SU-DHL-6 (cell line): ENCODE measurements at regions not wholly inside any gene's neighbourhood (a gene's known extent, or its start where the extent isn't known, plus 50 kb on each side); places are given as distances from the start of the nearest gene placed in this dataset.

ENCODE experiments used
- H2AFZ ChIP-seq: fragments of 200-600 bp; sonication (generic); 2 replicates; pipeline ENCODE4 v1.6.1; 2014; ENCODE audit warnings: low read depth, mild to moderate bottlenecking, moderate library complexity, mixed read lengths, antibody characterized with exemption, low read length; ENCODE audit not compliant: severe bottlenecking
- H3F3A ChIP-seq: fragments of 200-600 bp; shearing (Covaris generic); 2 replicates; pipeline ENCODE4 v1.6.0; 2016; ENCODE audit warnings: antibody characterized with exemption, mild to moderate bottlenecking; ENCODE audit not compliant: insufficient read depth
- H3K27ac ChIP-seq: fragments of 200-600 bp; sonication (generic); 2 replicates; pipeline ENCODE4 v1.5.1; 2016; ENCODE audit warnings: low read depth, mild to moderate bottlenecking, low read length, moderate library complexity, mixed read lengths
- H3K27me3 ChIP-seq: fragments of 200-600 bp; sonication (generic), shearing (Covaris generic); 2 replicates; pipeline ENCODE4 v1.6.0; 2014; ENCODE audit warnings: mild to moderate bottlenecking, low read length
- H3K36me3 ChIP-seq: fragments of 200-600 bp; sonication (generic); 2 replicates; pipeline ENCODE4 v1.6.1; 2014; ENCODE audit warnings: mild to moderate bottlenecking, low read length, mixed read lengths
- H3K4me2 ChIP-seq: fragments of 300-600, 200-600 bp; shearing (Covaris generic), sonication (generic); 2 replicates; pipeline ENCODE4 v1.6.0; 2014; ENCODE audit warnings: low read length, low read depth, mild to moderate bottlenecking; ENCODE audit not compliant: poor library complexity, severe bottlenecking
- H3K4me3 ChIP-seq: fragments of 200-600 bp; sonication (generic); 2 replicates; pipeline ENCODE4 v1.5.1; 2014; ENCODE audit warnings: antibody characterized with exemption, low read length, mild to moderate bottlenecking, mixed read lengths; ENCODE audit not compliant: insufficient read depth, poor library complexity, severe bottlenecking
- H3K79me2 ChIP-seq: fragments of 200-600 bp; sonication (generic); 2 replicates; pipeline ENCODE4 v1.6.1; 2014; ENCODE audit warnings: mild to moderate bottlenecking, low read length, moderate library complexity; ENCODE audit not compliant: insufficient read depth
- H3K9ac ChIP-seq: fragments of 200-600 bp; sonication (generic); 2 replicates; pipeline ENCODE4 v1.7.0; 2014; ENCODE audit warnings: mild to moderate bottlenecking, low read length
- H3K9me2 ChIP-seq: fragments of 200-600 bp; sonication (generic); replicated peaks from 2 replicates; pipeline ENCODE4 v1.6.1; 2014; ENCODE audit warnings: low read length; ENCODE audit not compliant: insufficient read depth
- H3K9me3 ChIP-seq: fragments of 200-600 bp; sonication (generic); 2 replicates; pipeline ENCODE4 v1.6.1; 2014; ENCODE audit warnings: low read length, mixed read lengths; ENCODE audit not compliant: insufficient read depth
- H4K20me1 ChIP-seq: fragments of 200-600 bp; sonication (generic); 2 replicates; pipeline ENCODE4 v1.6.1; 2014; ENCODE audit warnings: low read depth, mild to moderate bottlenecking, antibody characterized with exemption, low read length, moderate library complexity, mixed read lengths
- EZH2phosphoT487 ChIP-seq: fragments of 200-600 bp; sonication (generic), shearing (Covaris generic); conservative IDR thresholded peaks from 2 replicates; pipeline ENCODE4 v1.6.1; 2018; ENCODE audit warnings: mild to moderate bottlenecking, antibody characterized with exemption, low read length, moderate library complexity, mixed read lengths
- TF ChIP-seq, protein P1 (sequence below): fragments of 200-600 bp; sonication (generic); IDR thresholded peaks from one replicate; pipeline ENCODE4 v1.5.1; 2017; ENCODE audit warnings: antibody characterized with exemption, mild to moderate bottlenecking, low read length, moderate library complexity; ENCODE audit not compliant: insufficient read depth, poor library complexity, severe bottlenecking

DNA sequence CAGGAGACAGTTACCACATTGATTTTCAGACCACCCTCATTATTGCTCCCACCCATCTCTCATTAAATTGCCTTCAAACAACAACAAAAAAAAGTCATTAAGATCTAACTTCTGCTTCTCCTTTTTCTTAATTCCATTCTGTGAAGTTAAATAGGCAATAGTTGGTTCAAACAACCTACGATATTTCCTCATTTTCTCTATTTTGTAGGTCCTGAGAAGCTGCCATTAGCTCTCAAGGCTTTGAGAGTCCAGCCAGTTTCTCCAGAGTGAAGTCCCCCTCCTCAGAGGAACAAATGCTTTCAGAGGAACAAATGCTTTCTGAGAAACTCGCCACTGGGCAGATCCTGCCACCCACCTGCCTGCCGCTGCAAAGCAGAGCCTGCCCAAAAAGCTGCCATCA, 125.6 kb downstream of the ETS2 start:
- TF ChIP-seq, protein P1, sequence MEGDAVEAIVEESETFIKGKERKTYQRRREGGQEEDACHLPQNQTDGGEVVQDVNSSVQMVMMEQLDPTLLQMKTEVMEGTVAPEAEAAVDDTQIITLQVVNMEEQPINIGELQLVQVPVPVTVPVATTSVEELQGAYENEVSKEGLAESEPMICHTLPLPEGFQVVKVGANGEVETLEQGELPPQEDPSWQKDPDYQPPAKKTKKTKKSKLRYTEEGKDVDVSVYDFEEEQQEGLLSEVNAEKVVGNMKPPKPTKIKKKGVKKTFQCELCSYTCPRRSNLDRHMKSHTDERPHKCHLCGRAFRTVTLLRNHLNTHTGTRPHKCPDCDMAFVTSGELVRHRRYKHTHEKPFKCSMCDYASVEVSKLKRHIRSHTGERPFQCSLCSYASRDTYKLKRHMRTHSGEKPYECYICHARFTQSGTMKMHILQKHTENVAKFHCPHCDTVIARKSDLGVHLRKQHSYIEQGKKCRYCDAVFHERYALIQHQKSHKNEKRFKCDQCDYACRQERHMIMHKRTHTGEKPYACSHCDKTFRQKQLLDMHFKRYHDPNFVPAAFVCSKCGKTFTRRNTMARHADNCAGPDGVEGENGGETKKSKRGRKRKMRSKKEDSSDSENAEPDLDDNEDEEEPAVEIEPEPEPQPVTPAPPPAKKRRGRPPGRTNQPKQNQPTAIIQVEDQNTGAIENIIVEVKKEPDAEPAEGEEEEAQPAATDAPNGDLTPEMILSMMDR, result no peak
- TF ChIP-seq EZH2phosphoT487, result no peak

DNA sequence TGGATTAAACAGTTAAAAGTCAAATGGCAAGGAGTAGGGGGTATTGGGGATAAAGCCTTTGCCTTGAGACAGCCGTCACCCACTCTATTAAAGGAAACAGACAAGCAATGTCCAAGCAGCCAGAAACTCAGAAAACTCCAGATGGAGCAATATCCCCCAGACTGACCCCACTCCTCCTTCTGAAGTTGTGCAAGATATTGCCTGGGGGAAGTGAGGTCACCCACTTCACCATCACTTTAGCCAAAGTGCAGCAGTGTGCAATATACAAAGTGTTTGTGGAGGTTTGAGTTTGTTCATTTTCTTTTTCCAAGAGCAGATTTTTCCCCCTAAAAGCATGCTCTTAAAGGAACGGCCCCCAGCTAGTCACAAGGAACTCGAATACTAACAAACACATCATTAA, 125.1 kb downstream of the ETS2 start:
- Histone ChIP-seq H4K20me1 (no peaks in the 10 kb centered on the region), H2AFZ (no peak overlapping the region), H3K4me2 (no peak overlapping the region), H3K79me2 (no peaks in the 10 kb centered on the region), H3K9ac (no peak overlapping the region), H3K27ac (no peak overlapping the region), H3K36me3 (no peaks in the 10 kb centered on the region), H3K9me3 (no peaks in the 10 kb centered on the region), H3K9me2 (no peaks in the 10 kb centered on the region), H3K27me3 (no peaks in the 10 kb centered on the region), H3K4me3 (no peak overlapping the region), H3F3A (no peaks in the 10 kb centered on the region)
- TF ChIP-seq EZH2phosphoT487, result no peak
- TF ChIP-seq, protein P1, result no peak

More for the DNA sequence above, 125.6 kb downstream of the ETS2 start:
- H2AFZ ChIP-seq, result no peak overlapping the region
- H3F3A ChIP-seq, result no peaks in the 10 kb centered on the region
- no peak overlapping the region for H3K9ac ChIP-seq
- H4K20me1 ChIP-seq, result no peaks in the 10 kb centered on the region
- H3K9me2 ChIP-seq, result no peaks in the 10 kb centered on the region
- no peak overlapping the region for H3K4me3 ChIP-seq
- no peak overlapping the region for H3K27ac ChIP-seq
- H3K9me3 ChIP-seq, result no peaks in the 10 kb centered on the region
- no peaks in the 10 kb centered on the region for H3K27me3 ChIP-seq
- H3K79me2 ChIP-seq, result no peaks in the 10 kb centered on the region
- no peaks in the 10 kb centered on the region for H3K36me3 ChIP-seq
- H3K4me2 ChIP-seq, result no peak overlapping the region

- Histone ChIP-seq H3K9me2 (no peaks in the 10 kb centered on the region), H3K9ac (no peak overlapping the region), H2AFZ (no peak overlapping the region), H3K27me3 (no peaks in the 10 kb centered on the region), H3K36me3 (no peaks in the 10 kb centered on the region), H3K79me2 (no peaks in the 10 kb centered on the region), H3K27ac (no peak overlapping the region), H3K4me2 (no peak overlapping the region), H4K20me1 (no peaks in the 10 kb centered on the region), H3K4me3 (no peak overlapping the region), H3K9me3 (no peaks in the 10 kb centered on the region), H3F3A (no peaks in the 10 kb centered on the region)
- TF ChIP-seq, protein P1, result no peak
- TF ChIP-seq EZH2phosphoT487, result no peak
Observed at GRCh38 chr21:38930066-38930465, 124.3 kb downstream of the ETS2 start.
